NCI-H345 treated with DMSO at 0.1 percent for 48 hours (cell line): ENCODE measurements at regions not wholly inside any gene's neighbourhood (a gene's known extent, or its start where the extent isn't known, plus 50 kb on each side); places are given as distances from the start of the nearest gene placed in this dataset.

ENCODE experiments used
- DNase-seq: peaks from one replicate; lab custom pipeline; 2025; ENCODE audit not compliant: unreplicated experiment; lab: John Stamatoyannopoulos, UW

DNA sequence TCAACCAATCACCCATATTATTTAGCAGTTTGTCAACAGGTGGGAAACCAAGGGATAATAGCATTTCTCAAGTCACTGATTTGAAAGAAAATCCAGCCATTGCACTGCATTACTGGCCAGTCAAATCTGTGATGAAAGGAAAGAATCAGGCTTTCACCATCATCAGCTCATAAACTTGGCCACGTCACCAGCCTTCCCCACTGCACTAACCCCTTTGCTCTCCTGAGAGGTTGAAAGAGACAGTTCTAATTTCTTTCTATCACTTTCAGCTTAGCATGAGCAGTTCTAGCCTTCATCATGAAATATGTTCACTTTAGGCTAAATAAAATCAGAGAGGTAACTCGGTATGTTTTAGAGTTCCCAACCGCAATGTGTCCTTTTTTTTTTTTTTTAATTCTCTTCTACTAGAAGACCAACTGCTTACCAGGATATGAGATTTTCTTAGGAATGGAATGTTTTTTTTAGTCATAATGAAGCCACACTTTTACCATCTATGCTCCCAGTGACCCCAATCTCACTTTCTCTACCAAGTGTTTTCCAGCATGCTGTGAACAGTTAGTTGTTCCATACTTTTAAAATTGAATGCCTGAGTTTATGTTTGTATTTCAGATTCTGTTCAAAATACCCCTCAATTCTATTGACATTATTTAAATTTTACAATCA is 55.7 kb upstream of the SLC7A11 start:
- no peak for DNase-seq

DNA sequence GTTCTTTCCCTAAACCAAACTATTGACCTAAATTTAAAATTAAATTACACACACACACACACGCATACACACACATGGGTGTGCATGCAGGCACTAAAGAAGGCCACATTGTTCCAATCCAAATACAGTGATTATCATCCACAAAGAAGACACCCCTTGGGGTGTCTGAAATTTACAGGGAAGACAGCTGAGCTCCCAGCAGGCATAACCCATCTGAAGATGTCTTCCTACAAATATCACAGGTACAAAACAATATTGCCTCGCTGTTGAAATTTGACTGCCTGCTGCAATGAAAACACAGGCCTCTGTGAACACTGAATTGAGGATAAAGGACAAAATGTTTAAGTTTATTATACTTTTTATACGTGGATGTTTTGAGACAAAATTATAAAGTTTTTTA is 50.2 kb upstream of the SLC7A11 start:
- DNase-seq: peak; percentile 0
